ENCODE measurements at regions not wholly inside any gene's neighbourhood (a gene's known extent, or its start where the extent isn't known, plus 50 kb on each side); places are given as distances from the start of the nearest gene placed in this dataset.

DNA sequence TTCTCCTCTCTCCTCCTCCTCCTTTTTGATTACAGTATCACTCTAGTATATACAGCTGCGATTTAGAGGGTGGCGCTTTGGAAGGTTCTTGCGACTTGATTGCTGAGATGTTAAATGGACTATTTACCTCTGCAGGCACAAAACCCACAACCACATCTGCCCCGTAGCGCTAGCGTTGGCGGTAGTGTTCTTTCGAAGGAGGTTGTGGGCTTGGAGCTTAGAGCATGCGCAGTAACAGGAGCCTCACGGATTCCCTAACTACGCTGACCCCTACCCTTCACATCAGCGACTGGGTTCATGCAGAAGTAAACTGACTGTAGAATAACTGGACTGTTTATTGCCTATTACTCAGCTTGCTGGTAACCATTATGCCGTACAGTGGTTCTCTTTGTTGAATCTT, 58.0 kb downstream of the CGGBP1 start:
- no peak for TF ChIP-seq EP300 (IDR thresholded peaks at IDR 0.05)
- TF ChIP-seq, protein P1, sequence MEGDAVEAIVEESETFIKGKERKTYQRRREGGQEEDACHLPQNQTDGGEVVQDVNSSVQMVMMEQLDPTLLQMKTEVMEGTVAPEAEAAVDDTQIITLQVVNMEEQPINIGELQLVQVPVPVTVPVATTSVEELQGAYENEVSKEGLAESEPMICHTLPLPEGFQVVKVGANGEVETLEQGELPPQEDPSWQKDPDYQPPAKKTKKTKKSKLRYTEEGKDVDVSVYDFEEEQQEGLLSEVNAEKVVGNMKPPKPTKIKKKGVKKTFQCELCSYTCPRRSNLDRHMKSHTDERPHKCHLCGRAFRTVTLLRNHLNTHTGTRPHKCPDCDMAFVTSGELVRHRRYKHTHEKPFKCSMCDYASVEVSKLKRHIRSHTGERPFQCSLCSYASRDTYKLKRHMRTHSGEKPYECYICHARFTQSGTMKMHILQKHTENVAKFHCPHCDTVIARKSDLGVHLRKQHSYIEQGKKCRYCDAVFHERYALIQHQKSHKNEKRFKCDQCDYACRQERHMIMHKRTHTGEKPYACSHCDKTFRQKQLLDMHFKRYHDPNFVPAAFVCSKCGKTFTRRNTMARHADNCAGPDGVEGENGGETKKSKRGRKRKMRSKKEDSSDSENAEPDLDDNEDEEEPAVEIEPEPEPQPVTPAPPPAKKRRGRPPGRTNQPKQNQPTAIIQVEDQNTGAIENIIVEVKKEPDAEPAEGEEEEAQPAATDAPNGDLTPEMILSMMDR (IDR thresholded peaks at IDR 0.05), result no peak
- no peak for TF ChIP-seq POLR2AphosphoS5 (IDR thresholded peaks at IDR 0.05)
- no peak for TF ChIP-seq POLR2A (IDR thresholded peaks at IDR 0.05)
